Activated naive CD8-positive, alpha-beta T cell treated with anti-CD3 and anti-CD28 coated beads, Interleukin-2, amount 50 U/mL, for 16 hours (primary cell): ENCODE measurements at regions not wholly inside any gene's neighbourhood (a gene's known extent, or its start where the extent isn't known, plus 50 kb on each side); places are given as distances from the start of the nearest gene placed in this dataset.
"Not testable (repeated sequence)": the region's sequence is repeated elsewhere in the genome, so short reads cannot be mapped to it uniquely, and the experiment has no call there.

Experiments used
- DNase-seq: peaks from one replicate; pipeline ENCODE4 v3.0.0-alpha.2; 2020; ENCODE audit warnings: low read depth, low spot score

- DNase-seq: not testable (repeated sequence)
Measured at GRCh38 chr5:40225147-40225546, 454.6 kb upstream of the PTGER4 start.

- no peak for DNase-seq
Measured at GRCh38 chr5:40224421-40224820, 455.3 kb upstream of the PTGER4 start.

- no peak for DNase-seq
Measured at GRCh38 chr5:40223884-40224402, 455.8 kb upstream of the PTGER4 start.

- DNase-seq: no peak
Measured at GRCh38 chr5:40221796-40222195, 457.9 kb upstream of the PTGER4 start.

- DNase-seq: no peak
Measured at GRCh38 chr5:40221255-40221654, 458.5 kb upstream of the PTGER4 start.

GRCh38 chr5:40220260-40220659 is 459.5 kb upstream of the PTGER4 start:
- DNase-seq: no peak

- DNase-seq: no peak
Measured at GRCh38 chr5:40217553-40217952, 462.2 kb upstream of the PTGER4 start.

- no peak for DNase-seq
Measured at GRCh38 chr5:40210694-40211093, 469.0 kb upstream of the PTGER4 start.

- no peak for DNase-seq
Measured at GRCh38 chr5:40206030-40206429, 473.7 kb upstream of the PTGER4 start.

- no peak for DNase-seq
Measured at GRCh38 chr5:40204144-40204543, 475.6 kb upstream of the PTGER4 start.

- no peak for DNase-seq
Measured at GRCh38 chr5:40202814-40203440, 476.8 kb upstream of the PTGER4 start.

GRCh38 chr5:40198736-40199135 is 481.0 kb upstream of the PTGER4 start:
- no peak for DNase-seq

GRCh38 chr5:40195574-40195973 is 484.1 kb upstream of the PTGER4 start:
- not testable (repeated sequence) for DNase-seq

- no peak for DNase-seq
Measured at GRCh38 chr5:40191150-40191549, 488.6 kb upstream of the PTGER4 start.

GRCh38 chr5:40172721-40173120 is 507.0 kb upstream of the PTGER4 start:
- DNase-seq: no peak

- no peak for DNase-seq
Measured at GRCh38 chr5:40171971-40172370, 507.7 kb upstream of the PTGER4 start.

GRCh38 chr5:40167283-40167682 is 512.4 kb upstream of the PTGER4 start:
- no peak for DNase-seq

GRCh38 chr5:40166802-40167201 is 512.9 kb upstream of the PTGER4 start:
- no peak for DNase-seq

- DNase-seq: no peak
Measured at GRCh38 chr5:40165789-40166728, 513.7 kb upstream of the PTGER4 start.

GRCh38 chr5:40165106-40165788 is 514.5 kb upstream of the PTGER4 start:
- DNase-seq: no peak

GRCh38 chr5:40160435-40160834 is 519.3 kb upstream of the PTGER4 start:
- DNase-seq: no peak

GRCh38 chr5:40154194-40154593 is 525.5 kb upstream of the PTGER4 start:
- DNase-seq: no peak
